ENCODE measurements at regions not wholly inside any gene's neighbourhood (a gene's known extent, or its start where the extent isn't known, plus 50 kb on each side); places are given as distances from the start of the nearest gene placed in this dataset.
"Not testable (repeated sequence)": the region's sequence is repeated elsewhere in the genome, so short reads cannot be mapped to it uniquely, and the experiment has no call there.

DNA sequence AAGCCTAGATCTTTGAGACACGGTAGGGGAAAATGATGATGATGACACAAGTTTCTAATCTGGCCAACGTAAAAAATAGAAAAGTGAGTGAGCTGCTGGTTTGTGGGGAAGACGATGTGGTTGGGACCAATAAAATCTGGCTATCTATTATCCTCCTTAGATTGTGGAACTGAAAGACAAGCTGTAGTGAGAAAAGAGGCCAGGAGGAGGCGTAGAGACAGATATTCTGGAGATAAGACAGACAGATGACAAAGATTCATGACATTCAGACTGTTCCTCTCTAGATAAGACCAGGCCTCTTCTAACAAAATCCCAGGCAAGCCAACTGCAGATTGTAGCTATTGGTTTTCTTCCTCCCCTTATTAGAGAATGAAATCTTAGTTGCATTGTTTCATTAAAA, 376.3 kb upstream of the UBE2E3 start:
- no peak for DNase-seq

DNA sequence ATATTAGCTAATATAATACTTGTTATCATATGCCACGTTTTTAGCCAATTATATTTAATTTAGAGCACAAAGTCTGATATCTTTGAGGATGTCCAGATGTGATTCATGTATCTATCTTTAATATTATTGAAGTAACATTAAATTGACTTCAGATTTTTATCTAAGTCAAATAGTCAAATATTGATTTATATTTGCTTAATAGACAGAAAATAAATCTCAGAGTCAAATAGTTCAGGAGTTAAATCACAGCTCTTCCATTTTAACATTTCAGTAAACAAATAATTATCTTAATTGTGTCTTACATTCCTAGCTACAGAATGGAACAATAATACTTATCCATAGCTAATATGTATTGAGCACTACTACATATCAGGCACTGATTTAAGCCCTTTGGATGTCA, 379.4 kb upstream of the UBE2E3 start:
- no peak for DNase-seq

DNA sequence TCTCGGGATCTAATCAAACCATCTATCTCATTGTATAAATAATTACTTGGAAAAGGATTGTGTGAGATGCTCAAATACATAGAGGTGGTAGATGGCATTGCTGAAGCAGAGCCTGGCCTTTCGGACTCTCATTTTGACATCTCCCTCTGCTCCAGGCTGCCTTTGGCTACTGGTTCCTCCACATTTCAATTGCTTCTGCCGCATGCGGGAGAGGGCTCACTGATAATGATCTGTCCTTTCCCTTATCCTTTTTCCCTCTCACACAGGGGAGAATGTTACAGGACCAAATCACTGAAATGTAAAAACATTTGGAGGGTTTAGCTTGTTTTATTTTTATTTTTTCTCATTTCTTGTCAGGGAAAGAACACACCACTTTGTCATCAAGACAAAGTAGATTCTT, 380.6 kb upstream of the UBE2E3 start:
- no peak for DNase-seq

DNA sequence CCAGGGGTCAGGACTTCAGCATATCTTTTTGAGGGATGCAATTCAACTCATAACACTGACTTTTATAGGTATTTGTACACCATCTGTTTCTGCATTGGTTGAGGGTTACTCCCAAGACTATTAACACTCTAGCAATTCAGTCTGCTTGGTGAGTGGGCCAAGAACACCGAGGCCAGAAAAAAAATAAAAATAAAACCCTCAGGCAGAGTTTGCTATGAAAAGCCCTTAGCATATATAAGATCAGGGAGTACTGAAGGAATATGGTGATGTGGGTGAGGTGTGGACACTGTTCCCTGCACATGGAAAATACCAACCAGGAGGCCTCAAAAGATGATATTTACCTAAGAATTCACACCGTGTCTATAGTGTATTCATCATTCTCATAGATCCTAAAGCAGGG, 383.2 kb upstream of the UBE2E3 start:
- no peak for DNase-seq

DNA sequence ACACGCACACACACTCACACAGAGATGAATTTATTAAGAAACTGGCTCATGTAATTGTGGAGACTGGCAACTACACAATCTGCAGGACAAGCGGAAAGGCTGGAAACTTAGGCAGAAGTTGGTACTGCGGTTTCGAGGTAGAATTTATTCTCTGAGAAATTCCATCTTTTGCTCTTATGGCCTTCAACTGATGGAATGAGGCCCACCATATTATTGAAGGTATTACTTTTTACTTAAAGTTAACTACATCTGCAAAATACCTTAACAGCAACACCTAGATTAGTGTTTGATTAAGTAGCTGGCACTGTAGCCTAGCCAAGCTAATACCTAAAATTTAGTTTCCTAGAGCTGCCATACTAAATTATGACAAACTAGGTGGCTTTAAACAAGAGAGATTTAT, 384.0 kb upstream of the UBE2E3 start:
- DNase-seq, result no peak

DNA sequence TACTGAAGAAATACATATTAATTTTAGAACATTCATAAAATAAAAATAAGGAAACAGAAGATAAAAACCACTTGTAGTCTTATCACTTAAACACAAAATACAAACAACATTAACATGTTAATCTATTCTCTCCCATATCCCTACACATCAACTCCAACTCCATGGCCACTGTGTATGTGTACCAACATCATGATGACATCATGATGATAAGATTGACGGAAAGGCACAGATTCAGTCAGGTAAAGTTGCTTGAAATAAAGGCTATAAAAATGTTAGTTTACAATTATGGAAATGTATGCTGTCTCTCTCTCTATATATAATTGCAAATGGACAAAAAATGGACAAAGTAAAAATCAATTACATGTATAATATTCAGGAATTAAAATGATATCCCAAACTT, 388.5 kb upstream of the UBE2E3 start:
- no peak for DNase-seq

DNA sequence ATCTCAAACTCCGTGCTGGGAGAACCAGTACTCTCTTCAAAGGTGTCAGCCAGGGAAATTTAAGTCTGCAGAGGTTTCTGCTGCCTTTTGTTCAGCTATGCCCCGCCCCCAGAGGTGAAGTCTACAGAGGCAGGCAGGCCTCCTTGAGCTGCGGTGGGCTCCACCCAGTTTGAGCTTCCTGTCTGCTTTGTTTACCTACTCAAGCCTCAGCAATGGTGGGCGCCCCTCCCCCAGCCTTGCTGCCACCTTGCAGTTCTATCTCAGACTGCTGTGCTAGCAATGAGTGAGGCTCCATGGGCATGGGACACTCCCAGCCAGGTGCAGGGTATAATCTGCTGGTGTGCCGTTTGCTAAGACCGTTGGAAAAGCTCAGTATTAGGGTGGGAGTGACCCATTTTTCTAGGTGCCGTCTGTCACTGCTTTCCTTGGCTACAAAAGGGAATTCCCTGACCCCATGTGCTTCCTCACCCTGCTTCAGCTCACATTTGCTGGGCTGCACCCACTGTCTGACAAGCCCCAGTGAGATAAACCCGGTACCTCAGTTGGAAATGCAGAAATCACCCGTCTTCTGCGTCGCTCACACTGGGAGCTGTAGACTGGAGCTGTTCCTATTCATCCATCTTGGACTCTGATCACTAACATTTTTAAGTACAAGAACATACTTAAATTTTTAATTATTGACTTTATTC, 389.2 kb upstream of the UBE2E3 start:
- not testable (repeated sequence) for DNase-seq

DNA sequence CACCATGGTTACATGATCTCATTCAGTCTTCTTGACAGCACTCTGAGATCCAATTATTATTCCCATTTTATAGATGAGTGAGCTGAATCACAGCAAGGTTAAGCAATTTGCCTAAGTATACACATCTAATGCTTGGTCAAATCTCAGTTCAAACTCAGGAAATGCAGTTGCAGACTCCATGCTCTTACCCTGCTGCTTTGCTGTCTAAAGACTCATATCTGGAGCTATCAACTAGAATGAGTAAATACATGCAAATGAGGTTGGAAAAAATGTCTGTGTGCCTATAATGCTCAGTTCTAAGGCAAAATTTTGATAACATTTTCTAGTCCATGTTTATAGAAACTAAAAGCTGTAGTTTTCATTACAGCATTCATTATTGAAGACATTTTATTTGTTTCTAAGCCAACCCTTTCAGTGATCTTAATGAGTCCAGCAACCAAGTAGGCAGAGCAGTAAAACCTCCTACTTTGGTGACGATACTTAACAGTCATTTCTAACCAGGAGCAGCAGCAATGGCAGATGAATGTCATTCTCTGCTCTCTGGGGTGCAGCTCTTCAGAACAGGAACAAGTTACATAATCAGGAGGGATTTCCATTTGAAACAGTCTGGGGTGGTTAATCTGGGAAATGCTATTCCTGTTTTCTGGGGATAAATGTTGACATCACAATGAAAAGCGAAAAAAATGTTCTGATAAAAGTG, 396.8 kb upstream of the UBE2E3 start:
- no peak for DNase-seq

DNA sequence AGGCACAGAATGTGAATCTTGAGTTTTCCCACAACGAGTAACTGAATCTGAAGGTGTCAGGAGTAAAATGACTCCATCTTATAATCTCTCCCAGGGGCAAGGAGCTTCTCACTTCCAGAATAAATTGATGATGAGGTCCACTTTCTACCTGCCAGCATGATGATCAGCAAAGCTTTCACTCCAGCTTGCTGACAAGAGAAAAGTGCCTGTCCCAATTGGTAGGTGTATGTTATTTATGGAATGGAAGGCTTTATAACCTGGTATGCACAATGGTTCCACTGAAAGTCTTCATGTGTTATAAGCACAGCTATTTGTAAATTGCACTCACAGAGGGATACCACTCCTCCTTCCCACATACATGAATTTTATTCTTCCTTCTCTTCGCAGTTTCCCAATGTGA, 401.0 kb upstream of the UBE2E3 start:
- DNase-seq, result no peak

DNA sequence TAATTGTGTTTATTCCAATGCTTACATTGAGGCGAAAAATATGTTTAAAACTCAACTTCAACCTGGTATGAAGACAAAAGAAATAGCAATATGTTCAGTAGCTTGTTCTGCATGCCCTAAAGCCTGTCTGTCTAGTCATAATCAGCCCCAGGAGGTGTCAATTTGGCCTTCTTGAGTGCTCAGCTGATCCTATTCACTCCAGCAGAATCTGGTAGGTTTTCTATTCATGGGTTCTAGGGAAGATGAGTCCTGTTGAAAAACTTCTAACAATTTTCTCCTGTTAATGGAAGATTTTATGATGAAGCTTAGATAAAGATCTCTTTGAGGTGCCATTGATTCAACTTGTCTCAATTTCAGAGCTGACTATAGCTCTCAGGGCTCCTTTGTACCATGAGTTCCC, 402.0 kb upstream of the UBE2E3 start:
- no peak for DNase-seq

DNA sequence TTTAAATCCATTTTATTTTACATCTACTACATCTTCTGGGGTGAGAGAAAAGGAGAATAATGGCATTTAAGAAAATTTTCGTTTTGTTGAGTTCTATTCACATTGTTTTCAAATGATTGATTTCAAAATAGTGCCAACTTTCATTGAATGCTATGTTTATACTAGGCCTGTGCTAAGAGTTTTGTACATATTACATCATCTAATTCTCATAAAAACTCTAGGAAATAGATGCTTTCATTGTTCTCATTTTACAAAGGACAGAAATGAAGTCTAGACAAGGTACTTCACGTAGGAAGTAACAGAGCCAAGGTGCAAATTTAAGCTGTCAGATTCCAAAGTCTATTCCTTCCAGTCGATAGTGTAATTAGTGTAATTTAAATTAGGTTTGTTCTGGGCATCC, 402.8 kb upstream of the UBE2E3 start:
- DNase-seq, result no peak

DNA sequence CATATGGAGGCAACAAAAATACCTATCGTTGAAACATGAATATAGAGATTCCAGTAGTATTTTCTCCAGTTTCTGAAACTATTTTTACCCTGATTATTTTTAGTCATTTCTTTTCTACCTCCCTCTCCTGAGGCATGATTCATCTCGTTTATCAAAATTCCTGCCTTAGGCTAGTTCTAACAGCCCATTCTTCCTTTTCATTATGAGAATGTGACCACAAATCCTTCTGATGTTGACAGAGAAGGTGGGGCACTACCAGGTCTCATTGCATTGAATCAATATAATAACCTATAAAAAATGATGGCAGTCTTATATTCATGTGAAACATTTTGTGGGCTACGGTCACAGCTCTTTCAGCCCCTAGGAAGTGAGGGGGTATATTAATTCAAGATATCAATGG, 406.5 kb upstream of the UBE2E3 start:
- no peak for DNase-seq

DNA sequence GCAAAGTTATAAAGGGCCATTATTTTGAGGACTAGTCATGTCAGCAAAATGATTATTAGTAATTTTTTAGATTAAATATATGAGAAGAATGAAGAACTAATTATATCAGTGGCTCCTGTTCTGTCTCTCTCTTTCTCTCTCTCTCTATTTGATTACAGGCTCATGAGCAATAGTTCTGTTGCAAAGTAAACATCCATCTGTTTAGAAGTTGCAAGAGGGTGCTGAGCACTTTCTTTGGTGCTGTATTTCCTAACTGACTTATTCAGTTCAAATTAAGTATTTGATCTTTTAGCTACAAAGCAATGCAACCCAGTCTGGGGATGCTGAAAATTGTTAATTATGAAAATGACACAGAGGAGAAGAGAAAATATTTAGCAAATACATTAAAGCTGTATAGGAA, 408.1 kb upstream of the UBE2E3 start:
- no peak for DNase-seq

DNA sequence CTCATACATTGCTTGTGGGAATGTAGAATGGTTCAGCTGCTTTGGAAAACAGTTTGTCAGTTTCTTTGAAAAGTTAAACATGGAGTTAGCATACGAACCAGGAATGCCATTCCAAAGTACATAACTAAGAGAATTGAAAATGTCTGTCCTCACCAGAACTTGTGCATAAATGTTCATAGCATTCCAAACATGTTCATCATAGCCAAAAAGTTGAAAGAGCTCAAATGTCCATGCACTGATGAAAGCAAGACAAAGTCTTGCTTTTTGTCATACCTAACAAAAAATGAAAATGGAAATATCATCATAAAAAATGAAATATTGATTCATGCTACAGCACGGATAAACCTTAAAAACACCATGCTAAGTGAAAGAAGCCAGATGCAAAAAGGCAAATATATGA, 408.8 kb upstream of the UBE2E3 start:
- no peak for DNase-seq

DNA sequence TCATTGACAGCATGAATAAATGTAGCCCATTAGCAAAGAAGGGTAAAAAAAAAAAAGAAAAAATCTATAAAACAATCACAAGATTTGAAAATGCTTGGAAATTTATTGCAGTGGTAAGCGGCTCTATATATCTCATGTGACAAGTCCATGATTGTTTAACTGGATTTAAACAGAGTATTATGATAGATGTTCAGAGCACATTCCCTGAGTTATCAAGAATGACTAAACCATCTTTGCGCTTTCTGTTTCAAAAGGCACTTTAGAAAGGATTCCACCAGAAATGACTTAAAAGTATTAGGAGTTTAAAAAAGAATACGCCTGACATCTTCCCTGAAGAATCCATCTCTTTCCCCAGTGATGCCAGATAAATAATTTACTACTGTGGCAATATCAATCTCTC, 409.5 kb upstream of the UBE2E3 start:
- DNase-seq, result no peak

DNA sequence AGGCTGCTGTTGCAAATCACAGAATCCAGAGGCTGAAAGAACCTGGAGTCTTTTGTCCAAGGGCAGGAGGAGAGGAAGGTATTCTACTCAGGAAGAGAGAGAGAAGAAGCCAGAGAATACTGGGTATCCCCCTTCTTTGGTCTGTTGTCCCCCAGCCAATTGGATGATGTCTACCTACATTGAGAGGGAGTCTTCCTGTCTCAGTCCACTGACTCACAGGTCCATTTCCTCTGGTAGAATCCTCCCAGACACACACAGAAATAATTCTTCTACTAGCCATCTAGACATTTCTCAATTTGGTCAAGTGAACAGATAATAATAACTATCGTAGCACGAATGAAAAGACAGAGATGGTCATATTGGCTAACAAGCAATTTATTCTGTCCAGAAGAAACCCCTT, 416.4 kb upstream of the UBE2E3 start:
- no peak for DNase-seq

DNA sequence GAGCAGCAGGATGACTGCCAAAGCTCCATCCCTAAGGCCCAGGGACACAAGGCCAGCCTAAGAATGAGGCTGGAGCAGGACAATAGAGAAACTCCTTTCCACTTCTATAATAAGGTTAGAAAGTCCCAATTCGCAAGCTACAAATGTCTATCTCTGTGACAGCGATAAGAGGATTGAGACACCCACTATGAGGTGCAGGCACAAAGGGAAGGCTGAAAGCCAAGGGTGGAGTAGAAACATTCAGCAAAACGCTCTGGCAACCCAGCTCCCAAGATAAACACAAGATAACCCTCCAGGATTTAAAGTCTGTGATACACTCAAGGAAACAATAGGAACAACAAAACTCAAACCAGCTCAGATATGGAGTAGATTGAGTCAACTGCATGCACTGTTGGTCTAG, 418.0 kb upstream of the UBE2E3 start:
- DNase-seq, result no peak

DNA sequence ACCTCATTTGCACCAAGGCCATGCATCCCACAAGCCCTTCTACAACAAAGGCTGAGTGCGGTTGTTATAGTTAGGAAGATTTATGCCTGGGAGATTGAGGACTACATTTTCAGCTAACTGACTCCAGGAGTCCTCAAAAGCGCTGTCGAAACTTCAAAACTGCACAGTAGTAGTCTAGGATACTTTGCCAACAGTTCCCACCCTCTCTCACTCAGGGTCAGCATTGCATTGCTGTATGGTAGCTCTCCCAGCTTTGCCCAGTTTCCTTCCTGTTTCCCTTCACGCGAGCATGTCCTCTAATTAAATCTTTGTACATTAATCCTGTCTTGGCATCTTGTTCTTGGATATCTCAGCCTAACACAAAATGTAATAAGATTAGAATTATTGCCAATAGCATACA, 420.6 kb upstream of the UBE2E3 start:
- DNase-seq, result no peak

DNA sequence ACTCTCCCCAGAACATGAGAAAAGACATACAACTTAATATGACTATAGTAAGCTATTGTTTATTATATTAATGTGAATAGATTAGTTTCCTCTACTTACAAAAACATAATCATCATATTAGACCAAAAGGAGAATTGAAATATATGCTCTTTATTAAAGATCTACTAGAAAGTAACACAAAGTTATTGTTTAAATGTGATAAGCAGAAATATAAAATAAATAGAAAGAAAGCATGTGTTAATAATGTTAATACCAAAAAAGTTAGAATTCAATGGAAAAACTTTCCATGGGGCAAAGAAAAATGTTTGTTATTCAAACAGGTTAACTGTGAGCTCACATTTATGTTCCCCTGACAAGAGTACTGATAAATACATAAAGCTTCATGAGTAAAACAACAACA, 421.4 kb upstream of the UBE2E3 start:
- DNase-seq, result no peak

DNA sequence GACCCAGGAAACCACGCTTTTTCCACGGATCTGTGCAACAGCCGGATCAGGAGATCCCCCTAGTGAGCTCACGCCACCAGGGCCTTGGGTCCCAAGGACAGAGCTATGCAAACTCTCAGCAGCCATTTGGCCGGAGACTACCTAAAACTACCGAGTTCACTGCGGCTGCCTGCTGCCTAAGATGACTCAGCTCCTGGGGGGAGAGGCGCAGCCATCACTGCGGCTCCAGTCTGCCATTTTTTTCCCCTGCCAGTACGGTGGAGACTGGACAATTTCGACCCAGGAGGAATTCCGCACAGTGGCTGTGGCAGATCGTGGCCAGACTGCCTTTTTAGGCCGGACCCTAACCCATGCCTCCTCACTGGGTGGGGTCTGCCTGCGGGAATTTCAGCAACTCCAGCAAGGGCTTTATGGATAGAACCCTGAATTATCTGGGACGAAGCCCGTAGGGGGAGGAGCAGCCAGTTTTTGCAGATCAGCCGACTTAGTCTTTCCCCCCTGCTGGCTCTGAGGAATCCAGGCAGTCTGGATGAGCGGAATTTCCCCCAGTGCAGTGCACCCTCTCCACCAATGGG, 424.9 kb upstream of the UBE2E3 start:
- DNase-seq, result no peak

DNA sequence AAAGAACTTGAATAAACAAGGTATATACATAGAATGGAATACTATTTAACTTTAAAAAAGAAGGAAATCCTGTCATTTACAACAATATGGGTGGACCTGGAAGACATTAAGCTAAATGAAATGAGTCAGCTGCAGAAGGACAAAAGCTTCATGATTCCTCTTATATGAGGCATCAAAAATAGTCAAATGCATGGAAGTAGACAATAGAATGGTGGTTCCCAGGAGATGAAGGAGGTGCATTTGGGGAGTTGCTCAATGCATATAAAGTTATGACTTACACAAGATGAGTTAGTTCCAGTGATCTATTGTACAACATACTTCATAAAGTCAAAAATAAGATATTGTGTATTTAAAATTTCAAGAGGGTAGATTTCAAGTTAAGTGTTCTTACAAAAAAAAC, 426.1 kb upstream of the UBE2E3 start:
- no peak for DNase-seq

DNA sequence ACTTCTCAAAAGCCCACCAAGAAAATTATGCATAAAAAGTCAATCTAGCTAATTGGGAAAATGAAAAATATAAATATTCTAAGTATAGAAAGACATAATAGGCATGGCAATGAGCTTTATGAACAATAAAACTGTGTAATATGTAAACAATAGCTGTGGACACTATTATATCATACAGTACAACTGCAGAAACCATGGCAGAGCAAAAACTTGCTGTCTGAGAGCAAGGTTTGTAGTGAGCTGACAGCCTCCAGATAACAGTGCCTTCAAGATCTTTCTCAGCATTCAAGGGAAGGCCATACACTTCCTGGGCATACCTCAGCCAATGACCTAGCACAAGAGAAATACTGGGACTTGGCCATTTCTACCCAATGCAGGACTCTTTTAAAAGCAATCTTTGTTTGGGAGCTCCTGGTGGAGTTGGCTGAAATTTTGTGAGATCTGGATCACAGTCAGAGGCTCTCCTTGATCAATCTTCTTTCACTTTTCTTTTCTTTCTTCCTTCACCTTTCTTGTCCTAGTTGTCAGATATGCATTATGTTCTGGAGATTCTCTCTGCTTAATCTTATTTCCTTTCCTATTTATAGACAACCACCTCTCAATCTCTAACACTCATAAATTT, 427.2 kb upstream of the UBE2E3 start:
- no peak for DNase-seq

DNA sequence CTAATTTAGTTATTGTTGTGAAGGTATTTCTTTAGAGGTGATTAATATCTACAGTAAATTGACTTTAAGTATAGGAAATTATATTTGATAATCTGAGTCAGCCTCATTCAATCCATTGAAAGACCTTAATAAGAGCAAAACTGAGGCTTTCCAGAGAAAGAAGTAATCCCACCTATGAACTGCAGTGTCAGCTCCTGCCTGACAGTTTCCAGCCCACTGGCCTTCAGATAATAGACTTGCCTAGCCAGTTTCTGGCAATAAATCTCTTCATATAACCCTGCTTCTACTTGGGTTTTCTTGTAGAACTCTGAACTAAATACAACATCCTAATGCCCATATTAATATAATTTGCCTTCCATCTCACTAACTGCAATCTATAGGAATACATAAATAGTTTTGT, 437.9 kb upstream of the UBE2E3 start:
- DNase-seq, result no peak
